GM18526 (cell line): ENCODE measurements at regions not wholly inside any gene's neighbourhood (a gene's known extent, or its start where the extent isn't known, plus 50 kb on each side); places are given as distances from the start of the nearest gene placed in this dataset.

ENCODE experiments used
- POLR2A ChIP-seq: IDR thresholded peaks from 3 replicates; pipeline ENCODE4 v1.6.1; 2011; ENCODE audit not compliant: insufficient read length; ENCODE audit errors: extremely low read depth

GRCh38 chr5:134468921-134469400 lies 56.5 kb upstream of the JADE2 start:
- no peak for TF ChIP-seq POLR2A

GRCh38 chr5:134467231-134467630 lies 55.5 kb upstream of the CDKN2AIPNL start:
- no peak for TF ChIP-seq POLR2A

GRCh38 chr5:134466241-134467069 lies 54.8 kb upstream of the CDKN2AIPNL start:
- no peak for TF ChIP-seq POLR2A

GRCh38 chr5:134465816-134466240 lies 54.1 kb upstream of the CDKN2AIPNL start:
- TF ChIP-seq POLR2A: peak; percentile 85

- TF ChIP-seq POLR2A: no peak
Measured at GRCh38 chr5:134464988-134465815, 53.5 kb upstream of the CDKN2AIPNL start.

- no peak for TF ChIP-seq POLR2A
Measured at GRCh38 chr5:134463991-134464760, 52.5 kb upstream of the CDKN2AIPNL start.

GRCh38 chr5:134463176-134463720 lies 51.6 kb upstream of the CDKN2AIPNL start:
- TF ChIP-seq POLR2A: no peak

GRCh38 chr5:134462761-134463160 lies 51.1 kb upstream of the CDKN2AIPNL start:
- no peak for TF ChIP-seq POLR2A

GRCh38 chr5:134462047-134462575 lies 50.4 kb upstream of the CDKN2AIPNL start:
- no peak for TF ChIP-seq POLR2A
